ENCODE measurements at regions not wholly inside any gene's neighbourhood (a gene's known extent, or its start where the extent isn't known, plus 50 kb on each side); places are given as distances from the start of the nearest gene placed in this dataset.

DNA sequence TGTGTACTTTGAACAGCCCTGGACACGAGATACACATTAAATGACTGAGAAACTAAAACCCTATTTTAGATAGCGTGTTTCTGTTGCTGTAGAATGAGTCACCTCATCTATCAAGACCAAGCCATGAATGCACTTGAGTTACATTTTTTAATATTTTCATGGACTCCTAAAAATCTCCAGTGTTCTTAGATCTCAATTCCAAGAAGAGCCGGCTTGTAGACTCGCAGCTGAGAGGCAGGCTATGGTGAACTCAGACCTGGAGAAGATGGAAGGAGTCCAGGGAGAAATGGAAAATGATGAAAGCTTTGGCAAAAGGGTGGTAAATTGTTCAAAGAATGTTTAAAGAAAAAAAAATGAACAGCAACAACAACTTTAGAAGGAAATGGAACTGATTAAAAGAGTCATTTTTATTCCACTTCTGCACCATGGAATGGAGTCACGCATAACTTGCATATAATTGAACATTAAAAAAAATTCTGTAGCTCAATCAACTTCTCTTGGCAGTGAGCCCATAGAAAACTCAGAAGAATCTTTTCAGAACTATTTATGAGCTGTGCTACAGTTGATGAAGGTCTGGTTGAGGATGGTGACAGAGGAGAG, 129.8 kb downstream of the MXRA5 start:
- no peak for TF ChIP-seq EZH2phosphoT487 (IDR thresholded peaks at IDR 0.05; ENCODE audit: insufficient read depth, low read depth)
- no peak for TF ChIP-seq EZH2 (IDR thresholded peaks at IDR 0.05; ENCODE audit: insufficient read depth, poor library complexity, severe bottlenecking)

All from GM23248 (cell line).